HG02973 (cell line): ENCODE measurements at regions not wholly inside any gene's neighbourhood (a gene's known extent, or its start where the extent isn't known, plus 50 kb on each side); places are given as distances from the start of the nearest gene placed in this dataset.
"Not testable (repeated sequence)": the region's sequence is repeated elsewhere in the genome, so short reads cannot be mapped to it uniquely, and the experiment has no call there.

Experiments
- ATAC-seq: cut with Tn5 transposase; IDR thresholded peaks from one replicate; pipeline ENCODE4 v1.9.1; 2021; ENCODE audit warnings: moderate library complexity; ENCODE audit not compliant: unreplicated experiment

- ATAC-seq: no peak
These were observed 433.2 kb downstream of the MAT2B start for GRCh38 chr5:163938595-163938994.

DNA sequence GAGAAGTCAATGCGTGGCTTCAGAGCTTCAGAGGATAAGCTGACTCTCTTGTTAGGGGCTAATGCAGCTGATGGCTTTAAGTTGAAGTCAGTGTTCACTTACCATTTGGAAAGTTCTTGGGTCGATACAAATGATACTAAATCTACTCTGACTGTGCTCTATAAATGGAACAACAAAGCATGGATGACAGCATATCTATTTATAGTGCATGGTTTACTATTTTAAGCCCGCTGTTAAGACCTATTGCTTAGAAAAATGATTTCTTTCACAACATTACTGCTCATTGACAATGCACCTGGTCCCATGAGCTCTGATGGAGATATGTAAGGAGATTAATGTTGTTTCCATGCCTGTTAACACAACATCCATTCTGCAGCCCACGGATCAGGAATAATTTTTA lies 435.7 kb downstream of the MAT2B start:
- no peak for ATAC-seq

- no peak for ATAC-seq
These were observed 438.1 kb downstream of the MAT2B start for GRCh38 chr5:163943546-163943945.

DNA sequence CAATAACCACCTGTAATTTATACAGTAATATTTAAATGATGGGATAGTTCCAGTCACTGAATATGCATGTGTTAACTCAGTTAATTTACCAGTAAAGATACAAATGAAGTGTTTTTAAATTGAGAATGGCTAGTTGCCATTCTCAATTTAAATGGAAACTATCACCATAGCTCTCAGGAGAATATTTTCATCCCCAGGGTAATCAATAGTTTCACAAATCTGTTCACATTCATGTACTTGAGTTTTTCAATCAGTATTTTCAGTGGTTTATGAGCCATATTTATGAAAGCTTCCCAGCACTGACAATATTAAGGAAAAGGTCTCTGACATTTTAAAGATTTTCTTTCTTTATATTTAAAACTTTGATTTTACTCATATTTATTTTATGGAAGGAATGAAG lies 439.3 kb downstream of the MAT2B start:
- no peak for ATAC-seq

DNA sequence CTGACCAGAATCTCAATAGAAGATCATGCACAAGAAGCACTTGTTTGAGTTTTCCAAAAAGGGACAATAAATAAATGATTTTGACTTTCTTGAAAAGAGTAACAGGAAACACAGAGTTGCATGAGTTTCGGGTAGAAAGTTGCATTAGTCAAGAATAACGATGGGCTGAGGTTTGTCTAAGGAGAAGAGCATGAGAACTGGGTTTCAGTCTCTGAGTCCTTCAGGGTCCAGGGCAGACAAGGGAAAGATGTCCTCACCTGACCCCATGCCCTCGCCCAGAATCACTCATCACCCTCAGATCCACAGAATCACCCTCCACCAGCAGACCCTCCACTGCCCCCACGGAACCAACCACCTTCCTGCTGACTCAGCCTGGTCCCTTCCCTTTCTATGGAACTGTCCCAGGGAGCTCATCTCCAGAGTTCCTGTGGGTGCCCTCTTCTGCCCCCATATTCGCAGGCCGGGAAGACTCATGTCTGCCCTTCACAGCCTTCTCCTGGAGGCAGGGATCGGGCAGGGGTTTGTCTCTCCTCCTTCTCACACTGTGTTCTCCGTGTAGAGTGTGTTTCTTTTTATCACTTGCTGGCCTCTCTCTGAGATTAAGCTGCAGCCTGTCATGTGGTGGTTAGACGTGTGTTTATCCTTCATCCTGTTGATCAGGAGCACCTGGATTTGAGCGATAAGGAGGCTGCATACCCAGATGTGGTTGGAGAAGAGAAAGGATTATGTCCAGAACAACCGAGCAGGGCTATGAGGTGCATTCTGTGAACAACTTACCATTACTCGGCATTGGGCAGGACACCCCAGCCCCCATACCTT lies 442.6 kb downstream of the MAT2B start:
- no peak for ATAC-seq

DNA sequence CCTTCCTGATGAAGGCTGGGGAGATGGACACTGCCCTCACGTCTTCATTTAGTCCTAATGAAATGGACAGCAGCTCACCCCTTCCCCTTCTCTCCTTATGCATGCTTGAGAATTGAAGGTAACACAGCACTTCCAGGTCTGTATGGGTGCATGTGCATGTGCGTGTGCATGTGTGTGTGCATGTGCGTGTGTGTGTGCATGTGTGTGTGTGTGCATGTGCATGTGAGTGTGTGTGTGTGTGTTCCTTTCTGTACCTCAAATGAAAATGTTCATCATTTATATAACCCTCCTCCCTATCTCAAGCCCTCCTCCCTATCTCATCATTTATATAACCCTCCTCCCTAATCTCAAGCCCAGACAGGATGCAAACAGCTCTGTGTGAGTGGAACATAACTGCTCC lies 444.8 kb downstream of the MAT2B start:
- ATAC-seq: no peak

DNA sequence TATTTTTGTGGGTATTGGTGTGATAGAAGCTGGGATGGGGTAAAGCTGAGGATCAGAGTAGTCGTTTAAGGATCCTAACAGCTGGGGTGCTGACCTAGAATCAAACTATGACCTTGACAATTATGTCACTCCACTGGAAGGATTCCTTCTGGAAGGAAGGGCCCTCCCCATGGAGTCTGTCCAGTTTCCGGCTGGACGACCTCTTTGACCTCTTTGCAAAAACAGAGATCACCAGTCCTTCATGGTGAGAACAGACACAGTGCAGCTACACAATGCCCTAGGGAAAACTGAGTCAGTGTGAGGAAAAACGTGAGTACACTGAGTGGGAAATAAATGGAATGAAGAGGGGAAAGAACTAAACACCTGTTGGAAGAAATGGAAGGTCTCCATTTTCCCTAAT lies 445.6 kb downstream of the MAT2B start:
- no peak for ATAC-seq

DNA sequence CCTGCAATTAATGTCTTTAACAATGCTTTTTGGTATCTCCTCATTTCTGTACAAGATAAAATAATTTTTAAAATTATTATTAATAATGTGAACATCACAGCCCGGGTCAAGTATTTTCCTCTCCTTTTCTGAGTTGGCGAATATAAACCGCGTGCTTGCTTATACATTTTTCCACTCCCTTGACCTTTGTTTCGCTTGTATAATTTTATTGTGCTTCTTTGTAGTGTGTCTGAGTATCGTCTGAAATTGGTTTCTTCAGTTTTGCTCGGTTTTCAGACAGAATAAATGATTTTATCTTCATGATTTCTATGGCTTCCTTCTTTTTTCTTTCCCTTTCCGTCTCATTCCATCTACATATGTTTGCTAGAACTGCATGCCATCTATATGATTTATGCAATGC lies 448.5 kb downstream of the MAT2B start:
- no peak for ATAC-seq

- not testable (repeated sequence) for ATAC-seq
These were observed 455.8 kb downstream of the MAT2B start for GRCh38 chr5:163961230-163961629.

GRCh38 chr5:163963881-163964280 lies 458.5 kb downstream of the MAT2B start:
- ATAC-seq: no peak

GRCh38 chr5:163964671-163965070 lies 459.3 kb downstream of the MAT2B start:
- ATAC-seq: no peak

- no peak for ATAC-seq
These were observed 461.8 kb downstream of the MAT2B start for GRCh38 chr5:163967268-163967667.

DNA sequence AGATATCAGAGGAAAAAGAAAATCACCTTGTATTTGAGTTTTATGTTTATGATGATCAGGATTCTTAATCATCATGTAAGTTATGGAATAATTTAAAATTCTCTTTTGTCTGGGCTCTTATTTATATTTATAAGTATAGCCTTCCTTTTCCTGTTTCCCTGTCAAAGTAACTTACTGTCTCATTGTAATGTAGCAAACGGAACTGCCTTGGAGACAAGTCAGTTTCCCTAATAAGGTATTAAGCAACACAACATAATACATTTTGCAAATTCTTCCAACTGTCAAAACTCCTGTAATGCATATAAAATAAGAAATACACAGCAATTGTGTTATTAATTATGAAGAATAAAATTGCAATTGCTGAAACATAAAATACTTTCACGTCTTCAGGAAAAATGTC lies 463.2 kb downstream of the MAT2B start:
- no peak for ATAC-seq

DNA sequence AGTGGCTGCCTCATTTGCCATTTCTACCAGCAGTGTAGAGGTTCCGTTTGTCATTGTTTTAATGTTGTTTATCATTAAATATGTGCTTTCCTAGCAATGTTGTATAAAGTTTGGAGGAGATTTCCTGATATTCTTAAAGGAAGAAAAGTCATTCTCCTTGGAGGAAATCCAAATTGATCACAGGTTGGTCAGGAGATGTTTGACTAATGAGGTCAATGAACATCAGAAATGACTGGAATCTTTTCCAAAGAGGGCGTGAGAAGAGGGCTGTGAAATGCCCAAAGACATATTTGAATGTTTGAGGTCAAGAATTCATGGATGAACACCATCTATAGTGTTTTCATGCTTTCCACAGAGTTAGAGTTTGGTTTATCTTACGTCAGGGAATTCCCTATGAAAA lies 471.3 kb downstream of the MAT2B start:
- no peak for ATAC-seq

DNA sequence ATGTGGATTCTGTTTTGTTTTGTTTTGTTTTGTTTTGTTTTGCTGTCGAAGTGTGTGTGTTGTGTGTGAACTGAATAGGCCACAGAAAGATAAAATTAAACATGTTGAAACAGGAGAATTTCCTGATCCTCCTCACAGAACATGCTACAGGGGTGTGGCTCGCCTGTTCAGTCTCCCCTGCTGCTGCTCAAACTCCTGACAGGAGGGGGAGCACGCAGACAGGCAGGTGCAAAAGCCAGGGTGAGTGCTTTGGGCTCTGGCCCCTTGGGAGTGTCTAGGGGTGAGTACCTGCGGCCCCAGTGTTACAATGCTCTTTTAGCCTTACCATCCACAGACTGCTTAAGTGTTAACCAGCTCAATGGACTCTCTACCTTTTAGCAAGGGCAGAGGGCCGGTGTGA lies 473.5 kb downstream of the MAT2B start:
- no peak for ATAC-seq

DNA sequence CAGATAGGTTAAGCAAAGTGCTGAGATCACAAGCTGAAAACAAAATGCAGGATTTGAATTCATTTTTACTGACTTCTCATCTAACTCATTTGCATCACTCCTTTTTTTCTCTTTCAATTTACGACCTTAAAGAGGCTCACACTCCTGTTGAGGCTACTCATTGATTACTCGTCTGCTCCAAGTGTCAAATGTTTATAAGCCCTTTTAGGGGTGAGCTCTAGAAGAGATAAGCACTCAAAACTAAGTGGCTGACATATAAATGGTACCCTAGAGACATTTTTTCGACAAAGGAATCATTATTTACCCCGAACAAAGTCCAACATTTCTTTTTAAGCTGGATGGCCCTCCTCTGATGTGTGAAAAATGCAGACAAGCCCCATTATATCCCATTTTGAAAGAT lies 483.1 kb downstream of the MAT2B start:
- no peak for ATAC-seq

GRCh38 chr5:163993126-163993525 lies 487.7 kb downstream of the MAT2B start:
- no peak for ATAC-seq

- ATAC-seq: no peak
These were observed 489.8 kb downstream of the MAT2B start for GRCh38 chr5:163995206-163995605.

- no peak for ATAC-seq
These were observed 492.5 kb downstream of the MAT2B start for GRCh38 chr5:163997965-163998364.

DNA sequence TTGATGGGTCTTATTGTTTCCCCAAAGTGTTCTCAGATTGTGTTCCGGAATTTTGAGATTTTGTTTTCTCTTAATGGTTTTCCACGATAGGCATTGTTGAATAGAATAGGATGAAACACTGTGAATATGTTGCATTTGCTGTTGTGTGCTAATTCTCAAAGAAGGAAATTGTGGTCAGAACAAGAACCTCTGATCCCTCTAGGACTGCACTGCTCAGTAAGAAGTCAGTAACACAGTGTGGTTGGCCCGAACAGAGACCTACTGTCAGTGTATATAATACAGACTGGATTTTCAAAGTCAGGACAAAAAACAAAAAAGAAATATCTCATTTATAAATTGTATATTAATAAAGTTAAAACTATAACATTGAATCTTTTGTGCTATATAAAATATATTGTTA lies 494.8 kb downstream of the MAT2B start:
- ATAC-seq: no peak

GRCh38 chr5:164000819-164001218 lies 495.4 kb downstream of the MAT2B start:
- ATAC-seq: no peak

- no peak for ATAC-seq
These were observed 496.8 kb downstream of the MAT2B start for GRCh38 chr5:164002214-164002613.

DNA sequence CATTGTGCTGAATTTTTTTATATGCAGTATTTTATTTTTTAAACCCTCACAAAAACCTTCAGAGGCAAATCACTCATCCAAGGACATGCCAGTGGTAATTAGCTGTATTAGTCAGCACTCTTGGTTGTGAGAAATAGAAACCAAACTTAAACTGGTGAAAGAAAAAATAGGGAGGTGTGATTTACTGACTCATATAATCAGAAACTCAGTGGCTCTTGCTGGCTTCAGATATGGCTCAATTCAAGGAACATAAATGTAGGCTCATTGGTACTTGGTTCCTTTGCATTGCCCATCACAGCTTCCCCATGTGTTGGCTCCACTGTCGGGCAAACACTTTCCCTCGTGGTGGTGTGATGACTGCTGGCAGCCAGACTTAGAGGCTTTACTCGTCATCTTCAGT lies 497.2 kb downstream of the MAT2B start:
- ATAC-seq: no peak
